ENCODE measurements at regions not wholly inside any gene's neighbourhood (a gene's known extent, or its start where the extent isn't known, plus 50 kb on each side); places are given as distances from the start of the nearest gene placed in this dataset.

- TF ChIP-seq, protein P1, sequence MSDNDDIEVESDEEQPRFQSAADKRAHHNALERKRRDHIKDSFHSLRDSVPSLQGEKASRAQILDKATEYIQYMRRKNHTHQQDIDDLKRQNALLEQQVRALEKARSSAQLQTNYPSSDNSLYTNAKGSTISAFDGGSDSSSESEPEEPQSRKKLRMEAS (IDR thresholded peaks at IDR 0.05) = no peak
- TF ChIP-seq FOXA3 (CRISPR knock-in tag; IDR thresholded peaks at IDR 0.05) (no peak), HNRNPLL (IDR thresholded peaks at IDR 0.05; ENCODE audit: low read depth, low read length, poor library complexity, severe bottlenecking) (no peak), PAF1 (CRISPR knock-in tag; IDR thresholded peaks at IDR 0.05) (no peak), ZNF263 (CRISPR knock-in tag; IDR thresholded peaks at IDR 0.05) (no peak), POLR2A (IDR thresholded peaks at IDR 0.05; ENCODE audit: insufficient read depth in 1 of 2, low read depth in 2 of 2, low read length in 2 of 2) (no peak), MEIS1 (CRISPR knock-in tag; IDR thresholded peaks at IDR 0.05; ENCODE audit: borderline replicate concordance) (no peak), ZNF766 (CRISPR knock-in tag; IDR thresholded peaks at IDR 0.05; ENCODE audit: borderline replicate concordance) (no peak), TCF7 (IDR thresholded peaks at IDR 0.05; ENCODE audit: low read depth) (no peak), TBP (CRISPR knock-in tag; IDR thresholded peaks at IDR 0.05) (no peak)
These were observed 677.0 kb upstream of the KLF4 start for GRCh38 chr9:108166519-108166918.

Measured in HepG2 (cell line).